GM23338 (cell line): ENCODE measurements at regions not wholly inside any gene's neighbourhood (a gene's known extent, or its start where the extent isn't known, plus 50 kb on each side); places are given as distances from the start of the nearest gene placed in this dataset.

ENCODE experiments used
- CREB1 ChIP-seq: fragments of 250-450 bp; sonication (Bioruptor Pico); IDR thresholded peaks from 2 replicates; pipeline ENCODE4 v1.5.0; 2020; ENCODE audit warnings: low read depth, mild to moderate bottlenecking, moderate library complexity
- ETS1 ChIP-seq: IDR thresholded peaks from 2 replicates; pipeline ENCODE4 v1.6.1; 2016; ENCODE audit warnings: antibody characterized with exemption
- EZH2 ChIP-seq: fragments of 200-600 bp; sonication (generic); IDR thresholded peaks from one replicate; pipeline ENCODE4 v1.8.0; 2017; ENCODE audit warnings: antibody characterized with exemption, mild to moderate bottlenecking, low read depth; ENCODE audit not compliant: unreplicated experiment
- EZH2phosphoT487 ChIP-seq: fragments of 200-600 bp; sonication (generic); IDR thresholded peaks from one replicate; pipeline ENCODE4 v1.8.1; 2018; ENCODE audit warnings: antibody characterized with exemption; ENCODE audit not compliant: unreplicated experiment
- POLR2AphosphoS5 ChIP-seq: IDR thresholded peaks from 2 replicates; pipeline ENCODE4 v1.6.1; 2016; ENCODE audit warnings: antibody characterized with exemption, low read depth
- STAT1 ChIP-seq: IDR thresholded peaks from one replicate; pipeline ENCODE4 v1.6.1; 2016; ENCODE audit warnings: antibody characterized with exemption; ENCODE audit not compliant: unreplicated experiment
- TF ChIP-seq, protein P1 (sequence below): IDR thresholded peaks from one replicate; pipeline ENCODE4 v1.6.1; 2018; ENCODE audit warnings: antibody characterized with exemption; ENCODE audit not compliant: unreplicated experiment
- TF ChIP-seq, protein P2 (sequence below), 2 experiments: fragments of 200-600 bp in 1 of 2; sonication (generic) in 1 of 2; conservative IDR thresholded peaks; 2 replicates each; pipeline versions ENCODE4 v1.5.1 to v1.6.1; 2016 to 2017; ENCODE audit warnings: antibody characterized with exemption in 2 of 2, low read depth in 2 of 2, mild to moderate bottlenecking in 2 of 2, moderate library complexity in 1 of 2

GRCh38 chr1:93739472-93739871 is 57.8 kb upstream of the BCAR3 start:
- TF ChIP-seq, protein P1, sequence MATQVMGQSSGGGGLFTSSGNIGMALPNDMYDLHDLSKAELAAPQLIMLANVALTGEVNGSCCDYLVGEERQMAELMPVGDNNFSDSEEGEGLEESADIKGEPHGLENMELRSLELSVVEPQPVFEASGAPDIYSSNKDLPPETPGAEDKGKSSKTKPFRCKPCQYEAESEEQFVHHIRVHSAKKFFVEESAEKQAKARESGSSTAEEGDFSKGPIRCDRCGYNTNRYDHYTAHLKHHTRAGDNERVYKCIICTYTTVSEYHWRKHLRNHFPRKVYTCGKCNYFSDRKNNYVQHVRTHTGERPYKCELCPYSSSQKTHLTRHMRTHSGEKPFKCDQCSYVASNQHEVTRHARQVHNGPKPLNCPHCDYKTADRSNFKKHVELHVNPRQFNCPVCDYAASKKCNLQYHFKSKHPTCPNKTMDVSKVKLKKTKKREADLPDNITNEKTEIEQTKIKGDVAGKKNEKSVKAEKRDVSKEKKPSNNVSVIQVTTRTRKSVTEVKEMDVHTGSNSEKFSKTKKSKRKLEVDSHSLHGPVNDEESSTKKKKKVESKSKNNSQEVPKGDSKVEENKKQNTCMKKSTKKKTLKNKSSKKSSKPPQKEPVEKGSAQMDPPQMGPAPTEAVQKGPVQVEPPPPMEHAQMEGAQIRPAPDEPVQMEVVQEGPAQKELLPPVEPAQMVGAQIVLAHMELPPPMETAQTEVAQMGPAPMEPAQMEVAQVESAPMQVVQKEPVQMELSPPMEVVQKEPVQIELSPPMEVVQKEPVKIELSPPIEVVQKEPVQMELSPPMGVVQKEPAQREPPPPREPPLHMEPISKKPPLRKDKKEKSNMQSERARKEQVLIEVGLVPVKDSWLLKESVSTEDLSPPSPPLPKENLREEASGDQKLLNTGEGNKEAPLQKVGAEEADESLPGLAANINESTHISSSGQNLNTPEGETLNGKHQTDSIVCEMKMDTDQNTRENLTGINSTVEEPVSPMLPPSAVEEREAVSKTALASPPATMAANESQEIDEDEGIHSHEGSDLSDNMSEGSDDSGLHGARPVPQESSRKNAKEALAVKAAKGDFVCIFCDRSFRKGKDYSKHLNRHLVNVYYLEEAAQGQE, result no peak
- TF ChIP-seq, protein P2, sequence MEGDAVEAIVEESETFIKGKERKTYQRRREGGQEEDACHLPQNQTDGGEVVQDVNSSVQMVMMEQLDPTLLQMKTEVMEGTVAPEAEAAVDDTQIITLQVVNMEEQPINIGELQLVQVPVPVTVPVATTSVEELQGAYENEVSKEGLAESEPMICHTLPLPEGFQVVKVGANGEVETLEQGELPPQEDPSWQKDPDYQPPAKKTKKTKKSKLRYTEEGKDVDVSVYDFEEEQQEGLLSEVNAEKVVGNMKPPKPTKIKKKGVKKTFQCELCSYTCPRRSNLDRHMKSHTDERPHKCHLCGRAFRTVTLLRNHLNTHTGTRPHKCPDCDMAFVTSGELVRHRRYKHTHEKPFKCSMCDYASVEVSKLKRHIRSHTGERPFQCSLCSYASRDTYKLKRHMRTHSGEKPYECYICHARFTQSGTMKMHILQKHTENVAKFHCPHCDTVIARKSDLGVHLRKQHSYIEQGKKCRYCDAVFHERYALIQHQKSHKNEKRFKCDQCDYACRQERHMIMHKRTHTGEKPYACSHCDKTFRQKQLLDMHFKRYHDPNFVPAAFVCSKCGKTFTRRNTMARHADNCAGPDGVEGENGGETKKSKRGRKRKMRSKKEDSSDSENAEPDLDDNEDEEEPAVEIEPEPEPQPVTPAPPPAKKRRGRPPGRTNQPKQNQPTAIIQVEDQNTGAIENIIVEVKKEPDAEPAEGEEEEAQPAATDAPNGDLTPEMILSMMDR (conservative IDR thresholded peaks at IDR 0.05; ENCODE audit: low read depth in 2 of 2), result no peak
- no peak for TF ChIP-seq ETS1
- TF ChIP-seq CREB1 (CRISPR knock-in tag), result no peak
- no peak for TF ChIP-seq POLR2AphosphoS5
- no peak for TF ChIP-seq EZH2phosphoT487
- TF ChIP-seq EZH2, result no peak
- no peak for TF ChIP-seq STAT1
